Transverse colon (tissue), 4 donors: ENCODE measurements at regions not wholly inside any gene's neighbourhood (a gene's known extent, or its start where the extent isn't known, plus 50 kb on each side); places are given as distances from the start of the nearest gene placed in this dataset.

Experiments used
- DNase-seq: peaks from one replicate; pipeline ENCODE4 v3.0.0-alpha.2; 2019
- H3K27ac ChIP-seq, 4 donors: fragments of 200-600 bp; sonication (generic); 2 replicates each; pipeline ENCODE4 v1.5.1; 2016 to 2018; ENCODE audit warnings: inconsistent platforms in 4 of 4
- H3K27me3 ChIP-seq: fragments of 200-600 bp; sonication (generic); 2 replicates; pipeline ENCODE4 v1.5.1; 2017; ENCODE audit warnings: inconsistent platforms
- H3K36me3 ChIP-seq, 4 donors: fragments of 200-600 bp; sonication (generic); 2 replicates each; pipeline ENCODE4 v1.5.1; 2017 to 2019; ENCODE audit warnings: inconsistent platforms in 4 of 4
- H3K4me1 ChIP-seq, 4 donors: fragments of 200-600 bp; sonication (generic); 2 replicates each; pipeline ENCODE4 v1.5.1; 2017 to 2020; ENCODE audit warnings: inconsistent platforms in 4 of 4
- H3K4me3 ChIP-seq, 4 donors: fragments of 200-600 bp; sonication (generic); 1 replicate in 1 of 4; 2 replicates in 3 of 4; pipeline versions ENCODE4 v1.5.1 to v1.6.1; 2017 to 2019; ENCODE audit warnings: inconsistent platforms in 4 of 4
- H3K9me3 ChIP-seq, 2 donors: fragments of 200-600 bp; sonication (generic); 2 replicates each; pipeline ENCODE4 v1.5.1; 2017 to 2019; ENCODE audit warnings: inconsistent platforms in 2 of 2
- EP300 ChIP-seq: sonication (generic); formaldehyde crosslinking; IDR thresholded peaks from one replicate; pipeline ENCODE4 v1.6.1; 2017; ENCODE audit warnings: antibody characterized with exemption, low read depth
- POLR2A ChIP-seq: fragments of 450-650 bp; IDR thresholded peaks from one replicate; pipeline ENCODE4 v1.6.1; 2016; ENCODE audit warnings: antibody characterized with exemption, mild to moderate bottlenecking, moderate library complexity
- POLR2AphosphoS5 ChIP-seq, 3 donors: sonication (generic); formaldehyde crosslinking; IDR thresholded peaks; one replicate each; pipeline ENCODE4 v1.6.1; 2016; ENCODE audit warnings: antibody characterized with exemption in 3 of 3
- WGBS, 2 donors: methylation state at CpG; one replicate each; pipeline ENCODE4 v1.1.5; 2018; ENCODE audit warnings: low coverage in 1 of 2; 5-methylcytosine and 5-hydroxymethylcytosine counted together
- in situ Hi-C, 4 donors: fragments of 200-750 bp; cut with MboI; loops; one replicate each; pipeline versions ENCODE4 v1.15.0 to v1.15.1; 2017; ENCODE audit warnings: low sequenced_read_pairs in 3 of 4, low pct_ligation_motif_present in 1 of 4, low pct_unique_long_range_greater_than_20kb in 1 of 4
- intact Hi-C: fragments of 100-400 bp; cut with DNase I; formaldehyde crosslinking; loops from one replicate; pipeline ENCODE4 v1.15.1; 2023; ENCODE audit warnings: low total_unique reads
- TF ChIP-seq, protein P1 (sequence below), 5 experiments: fragments of 200-600 bp in 3 of 5; fragments of 450-650 bp in 2 of 5; sonication (generic) in 3 of 5; IDR thresholded peaks; 1 replicate in 2 of 5; 2 replicates in 3 of 5; pipeline ENCODE4 v1.5.1; 2016 to 2017; ENCODE audit warnings: antibody characterized with exemption in 5 of 5, inconsistent platforms in 3 of 5, mild to moderate bottlenecking in 2 of 5, moderate library complexity in 1 of 5

DNA sequence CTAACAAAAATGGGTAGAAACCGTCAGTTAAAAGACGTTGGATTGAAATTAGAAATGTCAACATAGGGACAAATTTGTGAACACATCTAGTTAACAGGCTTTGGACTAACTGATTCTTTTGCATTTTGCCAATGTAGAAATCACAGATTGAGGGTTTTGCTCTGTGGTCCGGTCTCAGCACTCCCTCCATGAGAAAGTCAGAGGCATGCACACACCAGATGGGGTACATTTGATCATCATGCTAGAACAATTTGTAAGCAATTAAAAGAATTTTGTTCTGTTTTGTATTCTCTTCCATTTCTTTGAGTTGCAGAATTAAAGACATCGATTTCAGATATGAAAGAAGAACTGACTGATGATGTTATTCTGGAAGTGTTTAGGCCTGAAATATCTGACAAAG lies 179.1 kb upstream of the CCDC68 start:
- no peaks in the 10 kb centered on the region for H3K36me3 ChIP-seq
- 88 to 91% methylated on average over 4 of the region's 4 CpGs for WGBS, 2 donors
- intact Hi-C loops: loop anchor here (10.0 kb wide), 1 partner anchor 56 kb away; no protein-coding TSS in a partner anchor
- TF ChIP-seq POLR2A (no peak), EP300 (no peak), POLR2AphosphoS5 (IDR thresholded peaks at IDR 0.05) (no peak)
- TF ChIP-seq, protein P1, sequence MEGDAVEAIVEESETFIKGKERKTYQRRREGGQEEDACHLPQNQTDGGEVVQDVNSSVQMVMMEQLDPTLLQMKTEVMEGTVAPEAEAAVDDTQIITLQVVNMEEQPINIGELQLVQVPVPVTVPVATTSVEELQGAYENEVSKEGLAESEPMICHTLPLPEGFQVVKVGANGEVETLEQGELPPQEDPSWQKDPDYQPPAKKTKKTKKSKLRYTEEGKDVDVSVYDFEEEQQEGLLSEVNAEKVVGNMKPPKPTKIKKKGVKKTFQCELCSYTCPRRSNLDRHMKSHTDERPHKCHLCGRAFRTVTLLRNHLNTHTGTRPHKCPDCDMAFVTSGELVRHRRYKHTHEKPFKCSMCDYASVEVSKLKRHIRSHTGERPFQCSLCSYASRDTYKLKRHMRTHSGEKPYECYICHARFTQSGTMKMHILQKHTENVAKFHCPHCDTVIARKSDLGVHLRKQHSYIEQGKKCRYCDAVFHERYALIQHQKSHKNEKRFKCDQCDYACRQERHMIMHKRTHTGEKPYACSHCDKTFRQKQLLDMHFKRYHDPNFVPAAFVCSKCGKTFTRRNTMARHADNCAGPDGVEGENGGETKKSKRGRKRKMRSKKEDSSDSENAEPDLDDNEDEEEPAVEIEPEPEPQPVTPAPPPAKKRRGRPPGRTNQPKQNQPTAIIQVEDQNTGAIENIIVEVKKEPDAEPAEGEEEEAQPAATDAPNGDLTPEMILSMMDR (IDR thresholded peaks at IDR 0.05): no peak
- in situ Hi-C loops: no loop called here
- no peaks in the 10 kb centered on the region for H3K27me3 ChIP-seq
- H3K27ac ChIP-seq: no peak overlapping the region
- H3K4me3 ChIP-seq: no peak overlapping the region
- no peaks in the 10 kb centered on the region for H3K4me1 ChIP-seq
- no peak for DNase-seq
- H3K9me3 ChIP-seq: no peaks in the 10 kb centered on the region

DNA sequence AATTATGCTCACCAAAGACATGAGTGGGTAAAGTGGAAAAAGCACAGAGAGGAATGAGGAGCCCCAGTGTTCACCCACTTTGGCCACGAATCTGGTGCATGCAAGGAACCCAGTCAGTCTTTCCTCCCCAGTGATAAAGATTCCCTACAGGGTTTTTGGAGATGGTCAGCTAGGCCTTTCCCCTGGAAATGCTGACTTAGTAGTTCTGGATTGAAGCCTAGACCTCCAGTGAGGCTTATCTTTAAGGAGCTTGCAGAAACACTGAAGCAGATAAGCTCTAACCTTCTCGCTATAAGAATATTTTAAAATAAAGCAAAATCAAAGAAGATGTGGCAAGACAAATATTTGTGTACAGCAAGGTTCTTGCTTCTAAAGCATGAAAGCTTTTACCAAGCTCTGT lies 178.3 kb upstream of the CCDC68 start:
- intact Hi-C loops: loop anchor here (10.0 kb wide), 1 partner anchor 57 kb away; no protein-coding TSS in a partner anchor
- H3K9me3 ChIP-seq: no peaks in the 10 kb centered on the region
- H3K36me3 ChIP-seq: no peaks in the 10 kb centered on the region
- H3K27ac ChIP-seq: no peak overlapping the region
- no peak overlapping the region for H3K4me3 ChIP-seq
- DNase-seq: no peak
- 67 to 74% methylated on average over 1 to 2 of the region's 2 CpGs for WGBS, 2 donors
- no peaks in the 10 kb centered on the region for H3K27me3 ChIP-seq
- TF ChIP-seq EP300 (no peak), POLR2A (no peak), POLR2AphosphoS5 (IDR thresholded peaks at IDR 0.05) (no peak)
- TF ChIP-seq, protein P1 (IDR thresholded peaks at IDR 0.05): no peak
- in situ Hi-C loops: no loop called here
- H3K4me1 ChIP-seq: no peaks in the 10 kb centered on the region

DNA sequence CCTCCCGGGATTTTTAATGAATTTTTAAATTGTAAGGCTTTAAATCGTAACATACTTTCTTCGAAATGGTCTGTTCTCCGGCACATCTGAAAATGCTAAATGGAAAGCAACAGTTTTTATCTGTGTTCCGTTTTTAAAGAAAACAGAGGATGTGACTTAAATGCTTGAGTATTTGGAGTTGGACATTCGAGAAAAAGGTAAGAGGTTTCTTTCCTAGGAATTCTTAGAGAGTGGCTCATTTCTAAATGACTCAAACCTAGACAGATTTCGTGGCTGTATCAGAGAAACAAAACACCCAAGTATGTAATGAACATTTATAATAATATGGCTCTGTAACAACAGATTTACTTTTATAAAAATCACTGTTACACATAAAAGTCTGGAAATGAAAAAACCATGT lies 177.6 kb upstream of the CCDC68 start:
- Histone ChIP-seq H3K4me1 (no peaks in the 10 kb centered on the region), H3K27me3 (no peaks in the 10 kb centered on the region), H3K4me3 (no peak overlapping the region), H3K36me3 (no peaks in the 10 kb centered on the region), H3K27ac (no peak overlapping the region), H3K9me3 (no peaks in the 10 kb centered on the region)
- intact Hi-C loops: loop anchor here (10.0 kb wide), 1 partner anchor 58 kb away; no protein-coding TSS in a partner anchor
- 81 to 83% methylated on average over 7 of the region's 7 CpGs for WGBS, 2 donors
- no peak for DNase-seq
- in situ Hi-C loops: no loop called here
- TF ChIP-seq POLR2AphosphoS5 (IDR thresholded peaks at IDR 0.05) (no peak), EP300 (no peak), POLR2A (no peak)
- TF ChIP-seq, protein P1 (IDR thresholded peaks at IDR 0.05): no peak

DNA sequence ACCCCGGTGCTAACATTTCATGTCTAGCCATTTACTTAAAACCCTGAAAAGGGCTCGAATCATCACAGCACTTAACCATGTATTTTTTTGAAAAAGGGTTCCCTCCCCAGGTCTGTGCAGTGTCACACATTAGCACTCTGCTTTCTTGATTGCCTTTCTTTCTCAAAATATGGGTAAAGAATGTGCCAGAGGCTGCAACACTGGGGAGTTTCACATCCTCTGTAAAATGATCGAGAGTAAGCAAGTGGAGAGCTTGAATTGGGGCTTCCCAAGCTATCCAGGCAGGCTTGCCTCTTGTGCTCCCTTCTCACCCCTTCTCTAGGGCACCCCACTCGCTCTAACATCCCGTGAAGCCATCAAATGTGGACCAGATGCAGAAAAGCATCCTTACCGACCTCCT lies 177.0 kb upstream of the CCDC68 start:
- H3K4me3 ChIP-seq: no peak overlapping the region
- intact Hi-C loops (loop anchor here (10.0 kb wide), 1 partner anchor 59 kb away; no protein-coding TSS in a partner anchor), in situ Hi-C loops (no loop called here)
- no peaks in the 10 kb centered on the region for H3K27me3 ChIP-seq
- no peak for DNase-seq
- H3K9me3 ChIP-seq: no peaks in the 10 kb centered on the region
- no peaks in the 10 kb centered on the region for H3K4me1 ChIP-seq
- TF ChIP-seq EP300 (no peak), POLR2A (no peak)
- TF ChIP-seq, protein P1 (IDR thresholded peaks at IDR 0.05): no peak
- no peaks in the 10 kb centered on the region for H3K36me3 ChIP-seq
- H3K27ac ChIP-seq: no peak overlapping the region
- WGBS, 2 donors: 72 to 80% methylated on average over 4 to 6 of the region's 6 CpGs
